Limb (tissue), 2 donors: ENCODE measurements at regions not wholly inside any gene's neighbourhood (a gene's known extent, or its start where the extent isn't known, plus 50 kb on each side); places are given as distances from the start of the nearest gene placed in this dataset.
A peak's percentile ranks its signal among the peaks of the same experiment; 100 is the strongest.

Source experiments
- DNase-seq, 2 donors: peaks; one replicate each; pipeline ENCODE4 v3.0.0-alpha.2; 2016; ENCODE audit errors: extremely low spot score in 2 of 2

GRCh38 chr20:58004146-58004545 is 224.3 kb downstream of the ANKRD60 start:
- DNase-seq = no peak

GRCh38 chr20:58003525-58003924 is 224.9 kb downstream of the ANKRD60 start:
- DNase-seq = no peak

DNA sequence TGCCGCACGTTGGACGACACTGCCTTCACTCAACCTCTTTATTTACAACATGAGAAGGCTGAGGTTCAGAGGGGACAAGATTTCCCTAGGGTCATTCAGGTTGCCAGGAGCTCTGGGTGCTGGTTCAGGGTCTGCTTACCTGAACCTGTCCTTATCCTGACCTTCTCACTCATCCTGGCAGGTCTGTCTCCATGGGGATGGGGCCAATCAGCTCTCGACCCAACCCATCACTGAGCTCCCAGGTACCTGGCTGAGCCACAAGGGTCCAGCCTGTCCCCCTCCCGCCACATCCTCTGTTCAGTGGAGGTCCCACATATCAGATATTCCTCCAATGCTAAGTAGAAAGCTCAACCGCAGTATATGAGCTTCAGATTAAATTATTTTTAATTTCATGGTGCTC is 225.6 kb downstream of the ANKRD60 start:
- no peak for DNase-seq

- no peak for DNase-seq
Measured at GRCh38 chr20:58001946-58002345, 226.5 kb downstream of the ANKRD60 start.

GRCh38 chr20:58001381-58001780 is 227.1 kb downstream of the ANKRD60 start:
- DNase-seq = peak in 1 of 2 donors; percentile 79

DNA sequence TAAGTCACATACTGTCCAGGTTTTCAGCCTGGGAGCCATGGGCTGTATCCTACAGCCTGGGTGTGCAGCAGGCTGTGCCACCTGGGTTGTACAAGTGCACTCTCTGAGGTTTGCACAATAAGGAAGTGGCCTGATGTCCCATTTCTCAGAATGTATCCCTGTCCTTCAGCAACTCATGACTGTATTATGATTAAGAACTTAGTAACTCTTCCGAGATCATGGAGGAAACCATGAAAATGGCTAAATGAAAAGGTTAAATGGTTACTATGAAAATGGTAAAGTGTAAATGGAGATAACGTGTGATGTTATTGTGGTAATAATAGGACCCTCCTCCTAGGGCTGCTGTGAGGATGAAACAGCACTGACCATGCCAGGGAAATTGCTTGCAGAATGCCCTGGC is 227.6 kb downstream of the ANKRD60 start:
- no peak for DNase-seq

- DNase-seq = peak in 1 of 2 donors; percentile 58
Measured at GRCh38 chr20:57999465-58000111, 228.9 kb downstream of the ANKRD60 start.

DNA sequence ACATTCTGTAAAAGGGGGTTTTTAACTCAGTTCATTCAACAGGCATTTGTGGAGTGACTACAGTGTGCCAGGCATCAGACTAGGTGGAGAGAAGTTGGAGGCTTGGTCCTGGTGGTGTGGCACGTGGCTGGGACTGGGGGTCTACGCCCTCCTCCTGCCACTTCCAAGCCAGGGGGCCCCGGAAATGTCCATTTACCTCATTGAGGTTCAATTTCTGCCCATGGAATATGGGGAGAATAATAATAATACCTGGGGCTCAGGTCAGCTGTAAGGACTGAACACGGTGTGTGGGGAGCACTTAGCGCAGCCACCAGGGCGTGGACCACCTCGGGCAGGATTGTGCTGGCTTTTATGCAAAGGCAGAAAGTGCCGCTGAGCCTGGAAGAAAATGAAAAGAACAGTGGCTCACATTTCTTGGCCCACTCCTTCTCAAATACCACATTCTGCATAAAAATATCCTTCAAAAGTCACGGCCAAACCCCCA is 229.4 kb downstream of the ANKRD60 start:
- no peak for DNase-seq

- no peak for DNase-seq
Measured at GRCh38 chr20:57998276-57998675, 230.2 kb downstream of the ANKRD60 start.

DNA sequence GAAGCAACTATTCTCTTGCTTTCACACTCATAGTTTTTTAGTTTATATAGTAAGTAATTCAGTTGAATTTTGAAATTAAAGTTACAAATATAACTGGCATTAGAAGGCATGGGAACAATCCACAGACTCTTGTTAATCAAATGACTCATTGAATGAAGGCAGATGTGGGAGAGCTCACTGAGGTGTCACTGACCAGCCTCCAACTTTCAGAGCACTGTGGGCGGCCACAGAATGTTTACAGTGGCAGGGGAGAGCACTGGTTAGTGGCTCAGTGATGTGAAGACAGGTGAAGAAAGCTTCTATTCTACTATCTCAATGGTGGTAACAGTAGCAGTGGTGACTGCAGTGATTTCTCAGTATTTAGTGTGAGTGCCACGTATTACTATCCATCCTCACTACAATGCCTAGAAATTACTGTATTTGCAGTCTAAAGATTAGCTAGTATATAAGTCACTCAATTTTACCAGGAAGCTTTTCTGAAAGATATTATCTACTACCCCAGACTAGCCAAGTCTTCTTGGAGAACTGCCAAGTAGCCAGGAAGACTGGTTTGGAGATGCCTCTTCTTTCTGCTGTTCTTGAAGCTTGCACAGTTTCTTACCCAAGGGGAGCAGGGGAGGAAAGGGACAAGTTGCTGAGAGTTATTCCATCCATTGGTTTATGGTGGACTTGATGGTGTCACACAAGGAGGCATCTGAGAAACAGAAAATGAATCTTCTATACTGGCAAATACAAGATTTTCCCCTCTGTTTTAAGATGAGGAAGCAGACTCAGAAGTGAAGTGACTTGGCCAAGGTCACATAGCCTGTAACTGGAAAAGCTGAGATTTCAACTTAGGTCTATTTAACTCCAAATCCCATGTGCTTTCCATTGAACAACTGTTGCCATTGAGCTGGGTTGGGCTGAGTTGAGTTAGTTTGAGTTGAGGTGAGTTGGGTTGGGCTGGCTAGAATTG is 231.2 kb downstream of the ANKRD60 start:
- DNase-seq = no peak

DNA sequence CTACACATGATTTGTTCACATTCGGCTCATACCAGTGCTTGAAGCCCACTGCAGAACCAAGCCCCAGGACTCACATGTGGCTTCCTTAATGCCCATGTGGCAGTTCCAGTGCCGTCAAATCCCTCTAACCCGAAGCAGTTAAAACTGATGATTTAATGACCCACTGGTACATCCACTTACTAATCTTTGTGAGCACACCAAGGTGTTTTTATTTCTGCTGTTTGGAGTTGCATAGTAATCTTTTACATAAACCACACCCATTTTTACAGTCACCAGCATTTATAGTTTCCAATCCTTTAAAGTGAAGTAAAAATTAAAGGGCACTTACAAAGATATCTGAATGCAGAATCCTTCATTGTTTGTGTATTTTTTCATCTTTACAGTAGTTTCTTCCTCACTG is 232.0 kb downstream of the ANKRD60 start:
- DNase-seq = no peak

DNA sequence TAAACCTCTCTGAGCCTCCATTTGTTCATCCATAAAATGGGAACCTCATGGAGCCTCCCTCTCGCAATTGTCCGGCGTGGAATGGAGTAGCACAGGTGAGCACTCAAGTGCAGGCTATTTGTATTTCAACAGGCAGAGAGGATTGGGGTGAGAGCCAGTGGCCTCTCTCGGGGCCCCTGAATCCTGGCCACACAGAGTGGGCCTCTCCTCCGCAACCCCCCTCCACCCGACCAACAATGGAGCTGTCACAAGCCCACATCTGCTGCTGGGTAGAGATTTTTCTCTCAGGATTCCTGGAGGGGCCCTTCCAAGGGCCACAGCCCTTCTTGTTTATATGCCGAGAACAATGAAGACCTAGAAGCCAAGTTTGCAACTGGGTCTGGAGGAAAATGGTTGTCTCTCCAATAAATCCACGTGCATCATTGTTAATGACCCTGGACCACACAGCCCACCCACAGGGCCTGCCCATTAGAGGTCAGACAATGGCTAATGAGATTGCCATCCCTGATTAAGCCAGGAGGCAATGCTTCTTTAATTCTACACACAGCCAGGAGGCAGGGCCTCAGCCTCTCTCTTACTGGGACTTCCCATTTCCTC is 233.0 kb downstream of the ANKRD60 start:
- no peak for DNase-seq

- DNase-seq = no peak
Measured at GRCh38 chr20:57993716-57994431, 234.6 kb downstream of the ANKRD60 start.

- no peak for DNase-seq
Measured at GRCh38 chr20:57991211-57991881, 237.1 kb downstream of the ANKRD60 start.

DNA sequence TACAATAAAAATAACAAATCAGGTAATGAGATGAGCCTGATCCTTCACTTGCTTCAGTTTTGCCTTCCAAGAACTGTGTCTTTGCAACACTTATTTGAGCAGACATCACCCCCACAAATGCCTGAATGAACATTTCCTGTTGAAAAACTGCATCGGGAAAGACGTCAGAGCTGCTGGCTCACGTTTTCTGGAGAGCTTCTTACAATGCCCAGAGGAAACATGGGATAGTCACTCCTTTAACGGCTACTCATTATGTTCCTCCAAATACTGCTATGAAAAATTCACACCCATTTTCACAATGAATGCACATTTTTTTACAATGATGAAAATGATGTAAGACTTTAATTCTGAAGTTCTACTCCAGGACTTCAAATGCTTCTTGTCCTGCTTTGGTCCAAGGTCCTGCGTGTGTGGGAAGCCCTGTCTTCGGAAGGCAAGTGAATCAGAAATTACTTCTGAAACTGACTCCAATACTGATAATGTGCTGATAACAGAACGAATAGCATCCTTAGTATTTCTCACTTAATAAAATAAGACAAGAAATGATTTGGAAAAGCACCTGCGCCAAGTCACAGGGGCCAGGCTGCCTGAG is 238.0 kb downstream of the ANKRD60 start:
- peak in 1 of 2 donors; percentile 64 for DNase-seq

DNA sequence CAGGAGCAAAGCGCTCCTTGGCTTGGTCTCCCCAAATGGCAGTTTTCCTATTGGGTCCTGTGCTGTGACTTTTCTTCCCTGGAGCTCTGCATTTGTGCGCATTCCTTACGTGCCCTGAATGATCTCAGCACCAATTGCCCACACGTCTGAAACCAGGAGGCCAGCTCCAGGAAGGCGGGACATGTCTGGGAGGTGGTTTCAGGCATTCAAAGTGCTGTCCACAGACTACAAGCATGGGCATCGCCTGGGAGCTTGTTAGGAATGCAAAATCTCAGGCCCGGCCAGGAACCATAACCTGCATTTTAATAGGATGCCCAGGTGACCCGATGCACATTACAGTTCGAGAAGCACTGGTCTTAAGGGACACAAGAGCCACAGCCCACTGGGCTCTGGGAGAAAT is 239.6 kb downstream of the ANKRD60 start:
- no peak for DNase-seq

DNA sequence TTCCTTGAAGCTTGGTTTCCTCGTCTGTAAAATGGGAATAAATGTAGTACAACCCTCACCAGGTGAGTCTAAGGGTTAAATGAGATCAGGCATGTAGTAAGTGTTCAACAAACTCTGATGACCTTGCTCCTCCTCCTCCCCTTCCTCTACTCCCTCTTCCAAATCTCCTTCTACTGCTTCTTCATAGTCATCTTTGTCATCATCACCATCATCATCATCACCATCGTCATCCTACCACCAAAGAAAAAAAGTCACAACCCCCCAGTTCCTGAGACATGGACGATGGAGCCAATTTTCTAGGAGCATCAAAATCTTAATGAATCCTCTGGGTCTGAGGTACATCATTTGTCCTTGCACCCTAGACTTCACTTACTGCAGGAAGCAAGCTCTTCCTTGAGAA is 240.0 kb downstream of the ANKRD60 start:
- DNase-seq = no peak

GRCh38 chr20:57987659-57988058 is 240.8 kb downstream of the ANKRD60 start:
- DNase-seq = no peak

- DNase-seq = no peak
Measured at GRCh38 chr20:57986666-57987065, 241.8 kb downstream of the ANKRD60 start.

- DNase-seq = no peak
Measured at GRCh38 chr20:57985278-57985677, 243.2 kb downstream of the ANKRD60 start.

DNA sequence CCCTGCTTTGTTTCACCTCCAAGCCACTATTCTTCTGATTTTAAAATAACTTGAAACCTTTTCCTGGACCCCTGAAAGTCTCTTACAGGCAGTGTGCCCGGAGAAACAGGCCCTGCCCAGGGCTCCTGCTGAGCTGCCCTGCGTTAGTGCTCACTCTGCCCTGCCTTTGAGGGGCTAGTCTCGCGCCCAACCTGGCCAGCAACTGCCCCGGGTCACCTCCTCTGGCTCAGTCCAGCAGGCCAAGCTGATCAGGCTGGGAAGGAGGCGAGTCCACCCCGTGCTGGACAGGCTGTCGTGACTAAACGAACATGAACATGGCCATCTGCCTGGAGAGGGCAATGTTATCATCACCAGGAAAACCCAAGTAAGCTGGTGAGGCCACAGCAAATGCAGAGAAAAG is 245.4 kb downstream of the ANKRD60 start:
- DNase-seq = no peak
